GM19467 (cell line): ENCODE measurements at regions not wholly inside any gene's neighbourhood (a gene's known extent, or its start where the extent isn't known, plus 50 kb on each side); places are given as distances from the start of the nearest gene placed in this dataset.
"Not testable (repeated sequence)": the region's sequence is repeated elsewhere in the genome, so short reads cannot be mapped to it uniquely, and the experiment has no call there.

Source experiments
- ATAC-seq: cut with Tn5 transposase; IDR thresholded peaks from one replicate; pipeline ENCODE4 v1.9.1; 2021; ENCODE audit warnings: mild to moderate bottlenecking, moderate library complexity; ENCODE audit not compliant: unreplicated experiment

DNA sequence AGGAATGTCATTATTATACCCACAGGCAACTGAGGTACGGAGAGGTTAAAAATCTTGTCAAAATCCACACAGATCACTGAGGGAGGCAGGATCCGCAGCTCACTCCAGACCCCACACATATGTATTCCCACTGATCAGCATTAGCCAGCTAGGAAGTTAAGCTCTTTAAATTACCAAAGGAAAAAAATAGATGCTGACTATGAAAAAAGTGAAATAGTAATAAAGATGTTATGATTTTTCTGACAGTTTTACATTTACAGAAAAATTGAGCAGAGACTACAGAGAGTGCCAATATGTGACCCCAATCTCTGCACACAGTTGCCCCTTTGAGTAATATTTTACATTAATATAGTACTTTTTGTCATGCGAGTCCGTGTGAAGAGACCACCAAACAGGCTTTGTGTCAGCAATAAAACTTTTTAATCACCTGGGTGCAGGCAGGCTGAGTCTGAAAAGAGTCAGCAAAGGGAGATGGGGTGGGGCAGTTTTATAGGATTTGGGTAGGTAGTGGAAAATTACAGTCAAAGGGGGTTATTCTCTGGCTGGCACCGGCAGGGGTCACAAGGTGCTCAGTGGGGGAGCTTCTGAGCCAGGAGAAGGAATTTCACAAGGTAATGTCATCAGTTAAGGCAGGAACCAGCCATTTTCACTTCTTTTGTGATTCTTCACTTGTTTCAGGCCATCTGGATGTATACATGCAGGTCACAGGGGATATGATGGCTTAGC lies 61.9 kb upstream of the NAA35 start:
- not testable (repeated sequence) for ATAC-seq

GRCh38 chr9:85880507-85880906 lies 60.4 kb upstream of the NAA35 start:
- not testable (repeated sequence) for ATAC-seq

- ATAC-seq, result no peak
Measured at GRCh38 chr9:85884256-85884655, 56.7 kb upstream of the NAA35 start.

- no peak for ATAC-seq
Measured at GRCh38 chr9:85890962-85891361, 50.0 kb upstream of the NAA35 start.
